DOHH2 (cell line): ENCODE measurements at regions not wholly inside any gene's neighbourhood (a gene's known extent, or its start where the extent isn't known, plus 50 kb on each side); places are given as distances from the start of the nearest gene placed in this dataset.

Source experiments
- H3F3A ChIP-seq: fragments of 200-600 bp; sonication (generic), shearing (Covaris generic); 2 replicates; pipeline ENCODE4 v1.6.0; 2016; ENCODE audit warnings: antibody characterized with exemption, mild to moderate bottlenecking; ENCODE audit not compliant: control insufficient read depth, insufficient read depth
- H3K27ac ChIP-seq: fragments of 200-600 bp; sonication (generic); 2 replicates; pipeline ENCODE4 v1.5.1; 2014; ENCODE audit warnings: low read depth, mild to moderate bottlenecking, low read length, moderate library complexity
- H3K27me3 ChIP-seq: fragments of 200-600 bp; sonication (generic); 2 replicates; pipeline ENCODE4 v1.6.1; 2014; ENCODE audit warnings: mild to moderate bottlenecking, low read length, mixed read lengths; ENCODE audit not compliant: control insufficient read depth
- H3K36me3 ChIP-seq: fragments of 200-600 bp; sonication (generic); 2 replicates; pipeline ENCODE4 v1.6.1; 2014; ENCODE audit warnings: mild to moderate bottlenecking, low read length, moderate library complexity, mixed read lengths; ENCODE audit not compliant: control insufficient read depth
- H3K4me1 ChIP-seq: fragments of 200-600 bp; sonication (generic); 2 replicates; pipeline ENCODE4 v1.6.1; 2014; ENCODE audit warnings: mild to moderate bottlenecking, low read length, mixed read lengths; ENCODE audit not compliant: control insufficient read depth
- H3K4me2 ChIP-seq: fragments of 200-600 bp; sonication (generic); 2 replicates; pipeline ENCODE4 v1.6.0; 2014; ENCODE audit warnings: mild to moderate bottlenecking, low read length, moderate library complexity
- H3K4me3 ChIP-seq: fragments of 200-600 bp; sonication (generic); 2 replicates; pipeline ENCODE4 v1.5.1; 2014; ENCODE audit warnings: mild to moderate bottlenecking, low read length, mixed read lengths
- H3K79me2 ChIP-seq: fragments of 200-600 bp; sonication (generic); 2 replicates; pipeline ENCODE4 v1.6.1; 2014; ENCODE audit warnings: mild to moderate bottlenecking, low read length, mixed read lengths; ENCODE audit not compliant: control insufficient read depth
- H3K9me2 ChIP-seq: fragments of 200-600 bp; sonication (generic); replicated peaks from 2 replicates; pipeline ENCODE4 v1.6.1; 2014; ENCODE audit warnings: mild to moderate bottlenecking, low read length, mixed read lengths; ENCODE audit not compliant: control insufficient read depth
- H3K9me3 ChIP-seq: fragments of 200-600 bp; sonication (generic); 2 replicates; pipeline ENCODE4 v1.6.1; 2014; ENCODE audit warnings: antibody characterized with exemption, low read length, mixed read lengths; ENCODE audit not compliant: control insufficient read depth, insufficient read depth
- H4K20me1 ChIP-seq: fragments of 200-600 bp; sonication (generic); 2 replicates; pipeline ENCODE4 v1.6.0; 2014; ENCODE audit warnings: low read depth, mild to moderate bottlenecking, antibody characterized with exemption, low read length, moderate library complexity; ENCODE audit not compliant: control insufficient read depth, insufficient read depth
- EZH2phosphoT487 ChIP-seq: fragments of 200-600 bp; sonication (generic); IDR thresholded peaks from 2 replicates; pipeline ENCODE4 v1.6.1; 2017; ENCODE audit warnings: borderline replicate concordance, mild to moderate bottlenecking, antibody characterized with exemption, low read length, moderate library complexity, mixed read lengths
- TF ChIP-seq, protein P1 (sequence below): fragments of 200-600 bp; sonication (generic); IDR thresholded peaks from one replicate; pipeline ENCODE4 v1.5.1; 2014; ENCODE audit warnings: antibody characterized with exemption, mild to moderate bottlenecking, low read depth, low read length; ENCODE audit not compliant: poor library complexity, severe bottlenecking

DNA sequence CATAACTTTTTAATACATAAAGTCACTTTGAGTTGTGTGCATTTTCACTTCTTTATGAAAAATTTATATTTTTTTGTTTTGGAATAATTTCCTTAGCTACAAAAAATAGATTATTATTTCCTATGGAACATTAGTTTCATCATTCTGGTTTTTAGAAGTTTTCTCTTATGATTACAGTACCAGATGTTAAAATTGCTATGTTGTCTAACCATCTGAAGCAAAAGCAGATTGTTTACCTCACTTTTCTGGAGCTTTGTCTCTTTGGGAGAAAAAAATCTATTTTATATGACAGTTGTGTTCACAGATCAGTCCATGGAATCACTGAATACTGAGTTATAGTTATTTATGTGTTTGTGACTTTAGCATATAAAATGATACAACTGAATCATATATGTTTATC lies 708.9 kb upstream of the RIOK2 start:
- no peaks in the 10 kb centered on the region for H3K36me3 ChIP-seq
- no peak overlapping the region for H3K27ac ChIP-seq
- H4K20me1 ChIP-seq = no peaks in the 10 kb centered on the region
- H3K27me3 ChIP-seq = no peaks in the 10 kb centered on the region
- TF ChIP-seq, protein P1, sequence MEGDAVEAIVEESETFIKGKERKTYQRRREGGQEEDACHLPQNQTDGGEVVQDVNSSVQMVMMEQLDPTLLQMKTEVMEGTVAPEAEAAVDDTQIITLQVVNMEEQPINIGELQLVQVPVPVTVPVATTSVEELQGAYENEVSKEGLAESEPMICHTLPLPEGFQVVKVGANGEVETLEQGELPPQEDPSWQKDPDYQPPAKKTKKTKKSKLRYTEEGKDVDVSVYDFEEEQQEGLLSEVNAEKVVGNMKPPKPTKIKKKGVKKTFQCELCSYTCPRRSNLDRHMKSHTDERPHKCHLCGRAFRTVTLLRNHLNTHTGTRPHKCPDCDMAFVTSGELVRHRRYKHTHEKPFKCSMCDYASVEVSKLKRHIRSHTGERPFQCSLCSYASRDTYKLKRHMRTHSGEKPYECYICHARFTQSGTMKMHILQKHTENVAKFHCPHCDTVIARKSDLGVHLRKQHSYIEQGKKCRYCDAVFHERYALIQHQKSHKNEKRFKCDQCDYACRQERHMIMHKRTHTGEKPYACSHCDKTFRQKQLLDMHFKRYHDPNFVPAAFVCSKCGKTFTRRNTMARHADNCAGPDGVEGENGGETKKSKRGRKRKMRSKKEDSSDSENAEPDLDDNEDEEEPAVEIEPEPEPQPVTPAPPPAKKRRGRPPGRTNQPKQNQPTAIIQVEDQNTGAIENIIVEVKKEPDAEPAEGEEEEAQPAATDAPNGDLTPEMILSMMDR = no peak
- no peak for TF ChIP-seq EZH2phosphoT487
- H3K4me3 ChIP-seq = no peak overlapping the region
- no peaks in the 10 kb centered on the region for H3K4me1 ChIP-seq
- no peaks in the 10 kb centered on the region for H3K9me3 ChIP-seq
- no peaks in the 10 kb centered on the region for H3K79me2 ChIP-seq
- H3K4me2 ChIP-seq = no peak overlapping the region
- no peaks in the 10 kb centered on the region for H3F3A ChIP-seq
- H3K9me2 ChIP-seq = no peaks in the 10 kb centered on the region

DNA sequence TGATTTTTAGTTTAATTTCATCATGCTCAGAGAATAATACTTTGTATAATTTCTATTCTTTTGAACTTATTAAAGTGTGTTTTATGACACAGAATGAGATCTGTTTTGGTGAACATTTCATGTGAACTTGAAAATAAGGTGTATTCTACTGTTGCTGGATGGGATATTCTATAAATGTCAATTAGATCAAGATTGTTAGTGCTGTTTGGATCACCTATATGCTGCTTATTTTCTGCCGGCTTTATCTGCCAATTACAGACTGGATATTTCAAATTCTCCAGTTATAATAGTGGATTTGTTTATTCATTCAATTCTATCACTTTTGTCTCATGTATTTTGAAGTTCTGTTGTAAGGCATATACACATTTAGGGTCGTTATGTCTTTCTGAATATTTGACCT lies 720.7 kb upstream of the RIOK2 start:
- Histone ChIP-seq H3K4me1 (no peaks in the 10 kb centered on the region), H4K20me1 (no peaks in the 10 kb centered on the region), H3K79me2 (no peaks in the 10 kb centered on the region), H3K4me3 (no peak overlapping the region), H3K9me2 (no peaks in the 10 kb centered on the region), H3K27me3 (no peaks in the 10 kb centered on the region), H3K4me2 (no peak overlapping the region), H3K27ac (no peak overlapping the region), H3K9me3 (no peaks in the 10 kb centered on the region), H3F3A (no peaks in the 10 kb centered on the region), H3K36me3 (no peaks in the 10 kb centered on the region)
- TF ChIP-seq EZH2phosphoT487 = no peak
- TF ChIP-seq, protein P1 = no peak

DNA sequence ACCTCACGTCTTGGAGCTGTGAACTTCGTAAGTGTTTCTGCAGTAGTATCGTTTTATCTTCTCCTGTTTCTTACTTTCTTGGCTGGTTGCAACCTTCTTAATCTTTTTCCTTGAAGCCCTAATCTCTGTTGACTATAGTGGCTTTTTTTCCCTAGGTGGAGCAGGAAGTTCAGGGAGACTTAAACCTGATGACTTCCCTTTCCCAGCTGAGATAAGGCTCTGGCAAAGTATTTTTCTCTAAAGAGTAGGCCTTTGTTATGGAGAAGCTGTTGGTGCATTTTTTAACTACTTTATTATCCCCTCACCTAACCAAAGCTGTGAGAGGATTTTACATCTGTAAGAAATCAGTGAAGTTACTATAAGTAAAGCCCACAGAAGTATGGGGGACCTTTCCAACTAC lies 723.1 kb upstream of the RIOK2 start:
- no peak for TF ChIP-seq EZH2phosphoT487
- TF ChIP-seq, protein P1 = no peak
- Histone ChIP-seq H3K79me2 (no peaks in the 10 kb centered on the region), H3K27me3 (no peaks in the 10 kb centered on the region), H3K36me3 (no peaks in the 10 kb centered on the region), H3K9me3 (no peaks in the 10 kb centered on the region), H3K9me2 (no peaks in the 10 kb centered on the region), H3K27ac (no peak overlapping the region), H3F3A (no peaks in the 10 kb centered on the region), H3K4me2 (no peak overlapping the region), H3K4me1 (no peaks in the 10 kb centered on the region), H3K4me3 (no peak overlapping the region), H4K20me1 (no peaks in the 10 kb centered on the region)
